Pancreas (tissue), 10 donors: ENCODE measurements at regions not wholly inside any gene's neighbourhood (a gene's known extent, or its start where the extent isn't known, plus 50 kb on each side); places are given as distances from the start of the nearest gene placed in this dataset.

ENCODE experiments used
- ATAC-seq, 4 donors: fragments of 200-7000 bp; cut with Tn5 transposase; one replicate each; pipeline versions ENCODE4 v1.8.0 to v1.9.1; 2020; ENCODE audit warnings: mild to moderate bottlenecking in 4 of 4, moderate library complexity in 4 of 4
- DNase-seq, 6 donors: peaks; one replicate each; pipeline ENCODE4 v3.0.0-alpha.2; 2020
- FAIRE-seq: peaks from 2 replicates; lab custom pipeline; 2012; peaks lifted over from hg19 to GRCh38; lab: Jason Lieb, UNC
- H3K27ac ChIP-seq, 4 donors: fragments of 200-600 bp; sonication (generic); 1 replicate in 3 of 4; 2 replicates in 1 of 4; pipeline versions ENCODE4 v1.5.0 to v1.8.0; 2020
- H3K27me3 ChIP-seq, 4 donors: fragments of 200-600 bp; one replicate each; pipeline ENCODE4 v1.8.0; 2021
- H3K36me3 ChIP-seq, 3 donors: fragments of 200-600 bp; sonication (generic) in 1 of 3; one replicate each; pipeline versions ENCODE4 v1.5.0 to v1.8.0; 2020 to 2021
- H3K4me1 ChIP-seq, 3 donors: fragments of 200-600 bp; one replicate each; pipeline ENCODE4 v1.8.0; 2021
- H3K4me3 ChIP-seq, 4 donors: fragments of 200-600 bp; sonication (generic) in 2 of 4; one replicate each; pipeline versions ENCODE4 v1.5.0 to v1.8.0; 2020 to 2021
- H3K9me3 ChIP-seq, 4 donors: fragments of 200-600 bp; one replicate each; pipeline ENCODE4 v1.8.0; 2021
- WGBS, 2 donors: extraction: QIAGEN DNeasy Blood & Tissue Kit; methylation state at CpG; one replicate each; pipeline ENCODE4 v1.1.7; 2013; 5-methylcytosine and 5-hydroxymethylcytosine counted together
- intact Hi-C, 3 donors: fragments of 100-400 bp; cut with DNase I; formaldehyde crosslinking; loops; one replicate each; pipeline versions ENCODE4 v1.11.1 to v1.14.2; 2022
- TF ChIP-seq, protein P1 (sequence below), 4 donors: fragments of 200-600 bp; sonication (generic) in 3 of 4; IDR thresholded peaks; one replicate each; pipeline versions ENCODE4 v1.5.0 to v1.8.0; 2021; ENCODE audit warnings: antibody characterized with exemption in 4 of 4
- donor health status: healthy with polysubstance abuse.
- donor health status: DM: no; HTN: no; CAD: no; lungs with moderate emphysema.
- donor health status: DM: no; HTN: no; CAD: no.
- donor health status: control.
- donor health status: control.
- donor health status: Bipolar disorder and iron deficiency.
- donor health status: DM: yes; HTN: yes; CAD: no.
- donor health status: DM: no; HTN: no; CAD: no.
- donor health status: DM: no; HTN: no; CAD: no.
- donor health status: DM: yes; HTN: yes; CAD: no.

DNA sequence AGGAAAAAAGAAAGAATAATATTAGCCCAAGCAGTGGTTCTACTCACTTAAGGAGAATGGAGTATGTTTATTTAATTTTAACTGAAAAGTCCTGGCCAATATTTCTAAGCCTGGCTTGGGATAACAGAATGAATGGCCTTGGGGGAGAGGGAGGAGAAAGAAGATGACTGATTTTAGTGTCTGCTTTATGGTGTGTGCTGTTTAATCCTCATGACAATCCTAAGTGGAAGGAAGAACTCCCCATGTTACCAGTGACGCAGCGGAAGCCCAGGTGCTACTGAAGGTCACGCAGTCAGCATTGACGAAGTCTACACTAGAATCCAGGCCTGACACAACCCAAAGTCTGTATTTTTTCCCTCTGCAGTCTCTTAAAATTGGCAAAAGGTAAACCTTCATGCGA lies 50.5 kb downstream of the PALM2AKAP2 start:
- Histone ChIP-seq H3K27ac (no peak overlapping the region), H3K36me3 (no peaks in the 10 kb centered on the region), H3K4me3 (no peak overlapping the region), H3K27me3 (no peaks in the 10 kb centered on the region), H3K4me1 (no peaks in the 10 kb centered on the region), H3K9me3 (no peaks in the 10 kb centered on the region)
- FAIRE-seq (no peak), DNase-seq (no peak), ATAC-seq (no peak)
- 81 to 91% methylated on average over 5 of the region's 5 CpGs for WGBS, 2 donors
- TF ChIP-seq, protein P1, sequence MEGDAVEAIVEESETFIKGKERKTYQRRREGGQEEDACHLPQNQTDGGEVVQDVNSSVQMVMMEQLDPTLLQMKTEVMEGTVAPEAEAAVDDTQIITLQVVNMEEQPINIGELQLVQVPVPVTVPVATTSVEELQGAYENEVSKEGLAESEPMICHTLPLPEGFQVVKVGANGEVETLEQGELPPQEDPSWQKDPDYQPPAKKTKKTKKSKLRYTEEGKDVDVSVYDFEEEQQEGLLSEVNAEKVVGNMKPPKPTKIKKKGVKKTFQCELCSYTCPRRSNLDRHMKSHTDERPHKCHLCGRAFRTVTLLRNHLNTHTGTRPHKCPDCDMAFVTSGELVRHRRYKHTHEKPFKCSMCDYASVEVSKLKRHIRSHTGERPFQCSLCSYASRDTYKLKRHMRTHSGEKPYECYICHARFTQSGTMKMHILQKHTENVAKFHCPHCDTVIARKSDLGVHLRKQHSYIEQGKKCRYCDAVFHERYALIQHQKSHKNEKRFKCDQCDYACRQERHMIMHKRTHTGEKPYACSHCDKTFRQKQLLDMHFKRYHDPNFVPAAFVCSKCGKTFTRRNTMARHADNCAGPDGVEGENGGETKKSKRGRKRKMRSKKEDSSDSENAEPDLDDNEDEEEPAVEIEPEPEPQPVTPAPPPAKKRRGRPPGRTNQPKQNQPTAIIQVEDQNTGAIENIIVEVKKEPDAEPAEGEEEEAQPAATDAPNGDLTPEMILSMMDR (IDR thresholded peaks at IDR 0.05), result no peak
- intact Hi-C loops, result no loop called here

DNA sequence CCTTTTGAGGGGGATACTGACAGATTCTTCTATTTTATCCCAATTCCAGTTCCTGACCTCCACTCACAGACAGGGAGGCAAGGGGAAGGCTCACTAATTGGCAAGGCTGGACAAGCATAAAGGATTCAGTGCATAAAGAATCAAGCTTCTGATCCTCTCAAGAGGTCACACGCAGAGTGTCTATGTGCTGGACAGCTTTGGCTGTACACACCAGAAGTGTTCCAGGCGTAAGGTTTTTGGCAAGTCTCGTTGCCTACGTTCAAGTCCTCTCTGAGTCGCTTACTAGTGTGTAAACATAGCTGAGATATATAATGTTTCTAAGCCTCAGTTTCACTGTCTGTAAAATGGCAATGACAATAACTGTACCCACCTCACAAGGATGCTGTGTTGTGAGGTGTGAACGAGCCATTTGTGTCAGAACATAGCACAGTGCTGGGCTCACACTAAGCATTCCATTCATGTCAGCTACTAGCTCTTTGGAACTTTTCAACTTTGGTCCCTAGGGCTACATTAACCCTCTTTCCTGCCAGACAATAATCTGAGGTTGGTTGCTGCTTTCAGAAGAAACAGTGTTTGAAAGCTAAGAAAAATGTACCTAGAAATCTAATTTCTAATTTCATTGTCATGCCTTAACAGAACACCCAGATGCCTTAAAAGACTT lies 52.1 kb downstream of the PALM2AKAP2 start:
- no peak overlapping the region for H3K4me3 ChIP-seq
- TF ChIP-seq, protein P1 (IDR thresholded peaks at IDR 0.05), result no peak
- no peak for ATAC-seq
- H3K9me3 ChIP-seq, result no peaks in the 10 kb centered on the region
- H3K4me1 ChIP-seq, result no peaks in the 10 kb centered on the region
- no peak for FAIRE-seq
- no peak overlapping the region for H3K27ac ChIP-seq
- DNase-seq, result no peak
- intact Hi-C loops, result no loop called here
- no peaks in the 10 kb centered on the region for H3K36me3 ChIP-seq
- H3K27me3 ChIP-seq, result no peaks in the 10 kb centered on the region
- 76 to 79% methylated on average over 6 of the region's 6 CpGs for WGBS, 2 donors

DNA sequence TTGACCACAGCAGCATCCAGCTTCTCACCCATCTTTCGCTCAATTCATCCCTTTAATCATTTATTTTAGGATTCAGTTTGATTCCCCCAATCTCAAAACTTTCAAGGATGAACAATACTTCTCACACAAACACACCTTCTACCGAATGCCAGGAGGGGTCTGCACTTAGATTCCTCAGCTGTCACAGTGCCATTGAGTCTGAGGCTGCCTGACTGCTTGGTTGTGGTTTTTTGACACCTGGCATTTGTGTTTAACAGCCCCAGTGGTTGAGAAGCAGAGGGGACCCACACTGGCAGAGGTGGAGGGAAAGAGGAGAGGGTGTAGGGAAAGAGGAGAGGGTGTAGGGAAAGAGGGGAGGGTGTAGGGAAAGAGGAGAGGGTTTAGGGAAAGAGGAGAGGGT lies 54.9 kb downstream of the PALM2AKAP2 start:
- FAIRE-seq, result no peak
- Histone ChIP-seq H3K27me3 (no peaks in the 10 kb centered on the region), H3K4me3 (no peak overlapping the region), H3K36me3 (no peaks in the 10 kb centered on the region), H3K4me1 (no peaks in the 10 kb centered on the region), H3K9me3 (no peaks in the 10 kb centered on the region), H3K27ac (no peak overlapping the region)
- WGBS, 2 donors, result 74 to 86% methylated on average over 2 of the region's 2 CpGs
- intact Hi-C loops, result no loop called here
- ATAC-seq, result no peak
- TF ChIP-seq, protein P1 (IDR thresholded peaks at IDR 0.05), result no peak
- DNase-seq, result no peak

DNA sequence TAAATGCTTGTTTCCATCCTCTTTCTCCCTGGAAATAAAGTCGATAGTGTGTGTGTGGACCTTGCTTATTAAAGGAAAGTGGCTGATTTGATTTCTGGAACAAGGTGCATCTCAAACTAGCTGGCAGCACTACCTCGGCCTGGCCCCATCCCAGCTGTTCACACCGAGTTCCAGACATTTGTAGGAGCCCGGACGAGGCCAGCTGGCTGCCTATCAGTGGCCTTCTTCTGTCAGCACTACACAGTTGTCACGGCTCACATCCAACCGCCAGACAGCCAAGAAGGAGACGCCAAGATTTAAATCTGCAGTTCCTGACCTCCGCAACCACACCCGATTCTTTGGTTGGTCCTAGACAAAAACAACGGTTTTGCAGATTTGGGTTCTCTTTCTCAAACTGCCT lies 63.6 kb downstream of the PALM2AKAP2 start:
- Histone ChIP-seq H3K4me1 (no peaks in the 10 kb centered on the region), H3K9me3 (no peaks in the 10 kb centered on the region), H3K27ac (no peak overlapping the region), H3K4me3 (no peak overlapping the region), H3K36me3 (no peaks in the 10 kb centered on the region), H3K27me3 (no peaks in the 10 kb centered on the region)
- WGBS, 2 donors, result 54 to 59% methylated on average over 11 of the region's 11 CpGs
- TF ChIP-seq, protein P1 (IDR thresholded peaks at IDR 0.05), result no peak
- intact Hi-C loops, result no loop called here
- no peak for DNase-seq
- FAIRE-seq, result no peak
- peak in 2 of 4 donors; percentile 52 to 67 for ATAC-seq

DNA sequence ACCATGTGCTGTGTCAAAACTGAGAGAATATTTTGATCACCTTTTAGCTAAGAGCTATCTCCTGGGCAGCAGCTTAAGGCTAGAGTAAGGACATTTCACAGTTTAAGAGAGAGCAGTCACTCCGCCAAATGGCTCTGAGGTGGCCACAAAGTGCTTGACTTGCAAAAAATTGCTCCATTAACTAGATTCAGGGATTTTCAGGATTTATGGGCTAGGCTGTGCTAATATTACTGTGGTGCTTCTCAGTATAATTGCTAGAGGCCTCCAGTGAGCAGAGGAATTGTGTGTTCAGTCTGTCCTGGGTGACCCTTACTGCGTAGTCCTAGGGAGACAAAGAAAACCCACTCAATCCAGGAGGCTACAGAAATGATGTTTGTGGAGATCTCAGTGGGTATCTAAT lies 65.2 kb downstream of the PALM2AKAP2 start:
- 91 to 96% methylated on average over 2 of the region's 2 CpGs for WGBS, 2 donors
- no peak for FAIRE-seq

More for the DNA sequence above, 65.2 kb downstream of the PALM2AKAP2 start:
- intact Hi-C loops, result no loop called here
- H3K4me1 ChIP-seq, result no peaks in the 10 kb centered on the region
- H3K36me3 ChIP-seq, result no peaks in the 10 kb centered on the region
- H3K9me3 ChIP-seq, result no peaks in the 10 kb centered on the region
- ATAC-seq (peak in 2 of 4 donors; percentile 34 to 36), DNase-seq (no peak)
- no peak overlapping the region for H3K4me3 ChIP-seq
- TF ChIP-seq, protein P1 (IDR thresholded peaks at IDR 0.05), result no peak
- H3K27ac ChIP-seq, result no peak overlapping the region
- H3K27me3 ChIP-seq, result no peaks in the 10 kb centered on the region
